ENCODE measurements at regions not wholly inside any gene's neighbourhood (a gene's known extent, or its start where the extent isn't known, plus 50 kb on each side); places are given as distances from the start of the nearest gene placed in this dataset.

GRCh38 chr9:24041160-24041690 is 215.2 kb upstream of the ELAVL2 start:
- no peak for DNase-seq
- H3K9me3 ChIP-seq = peaks cover 0 to 13% (median 3%) of the 10 kb centered on the region in 8 donors
- no peaks in the 10 kb centered on the region for H3K36me3 ChIP-seq
- no peak for TF ChIP-seq POLR2AphosphoS5 (IDR thresholded peaks at IDR 0.05)
- TF ChIP-seq, protein P1, sequence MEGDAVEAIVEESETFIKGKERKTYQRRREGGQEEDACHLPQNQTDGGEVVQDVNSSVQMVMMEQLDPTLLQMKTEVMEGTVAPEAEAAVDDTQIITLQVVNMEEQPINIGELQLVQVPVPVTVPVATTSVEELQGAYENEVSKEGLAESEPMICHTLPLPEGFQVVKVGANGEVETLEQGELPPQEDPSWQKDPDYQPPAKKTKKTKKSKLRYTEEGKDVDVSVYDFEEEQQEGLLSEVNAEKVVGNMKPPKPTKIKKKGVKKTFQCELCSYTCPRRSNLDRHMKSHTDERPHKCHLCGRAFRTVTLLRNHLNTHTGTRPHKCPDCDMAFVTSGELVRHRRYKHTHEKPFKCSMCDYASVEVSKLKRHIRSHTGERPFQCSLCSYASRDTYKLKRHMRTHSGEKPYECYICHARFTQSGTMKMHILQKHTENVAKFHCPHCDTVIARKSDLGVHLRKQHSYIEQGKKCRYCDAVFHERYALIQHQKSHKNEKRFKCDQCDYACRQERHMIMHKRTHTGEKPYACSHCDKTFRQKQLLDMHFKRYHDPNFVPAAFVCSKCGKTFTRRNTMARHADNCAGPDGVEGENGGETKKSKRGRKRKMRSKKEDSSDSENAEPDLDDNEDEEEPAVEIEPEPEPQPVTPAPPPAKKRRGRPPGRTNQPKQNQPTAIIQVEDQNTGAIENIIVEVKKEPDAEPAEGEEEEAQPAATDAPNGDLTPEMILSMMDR (IDR thresholded peaks at IDR 0.05 in 8 of 11, conservative IDR thresholded peaks at IDR 0.05 in 3 of 11) = no peak
- no peak for TF ChIP-seq POLR2A (IDR thresholded peaks at IDR 0.05)
- H3K4me1 ChIP-seq = no peaks in the 10 kb centered on the region
- 53 to 73% (median 63%) methylated on average over 5 of the region's 5 CpGs for WGBS, 5 donors
- intact Hi-C loops (cut with DNase I; ENCODE audit: low total_unique reads) = no loop called here
- H3K27me3 ChIP-seq (replicated peaks in 1 of 7) = no peaks in the 10 kb centered on the region
- no peak overlapping the region for H3K4me3 ChIP-seq
- no peak overlapping the region for H3K27ac ChIP-seq

GRCh38 chr9:24036459-24036858 is 210.4 kb upstream of the ELAVL2 start:
- TF ChIP-seq POLR2AphosphoS5 (IDR thresholded peaks at IDR 0.05) (no peak), POLR2A (IDR thresholded peaks at IDR 0.05) (no peak)
- TF ChIP-seq, protein P1 (IDR thresholded peaks at IDR 0.05 in 8 of 11, conservative IDR thresholded peaks at IDR 0.05 in 3 of 11) = no peak
- no peak for DNase-seq
- H3K27ac ChIP-seq = no peak overlapping the region
- no peaks in the 10 kb centered on the region for H3K27me3 ChIP-seq (replicated peaks in 1 of 7)
- H3K36me3 ChIP-seq = no peaks in the 10 kb centered on the region
- intact Hi-C loops (cut with DNase I; ENCODE audit: low total_unique reads) = no loop called here
- no peaks in the 10 kb centered on the region for H3K4me1 ChIP-seq
- H3K9me3 ChIP-seq = peaks cover 0 to 10% (median 0%) of the 10 kb centered on the region in 8 donors
- no peak overlapping the region for H3K4me3 ChIP-seq
- 60 to 73% (median 72%) methylated on average over 3 of the region's 3 CpGs for WGBS, 5 donors

DNA sequence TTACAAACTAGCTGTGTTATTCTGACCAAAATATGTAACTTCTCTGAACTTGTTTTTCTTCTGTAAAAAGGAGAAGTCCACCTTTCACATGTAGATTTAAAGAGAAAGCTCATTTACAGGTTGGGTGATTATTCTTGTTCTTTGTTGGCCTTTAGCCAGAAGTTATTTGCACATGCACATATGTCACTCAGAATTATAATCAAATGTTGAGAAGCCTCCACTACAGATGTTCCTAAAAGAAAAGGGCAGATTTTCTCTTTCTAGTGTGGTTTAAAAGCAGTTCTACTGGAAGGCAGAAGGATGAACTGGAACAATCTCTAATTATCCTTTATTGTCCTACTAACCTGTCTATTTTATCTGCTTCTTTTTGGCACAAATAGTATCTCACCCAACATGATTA is 209.8 kb upstream of the ELAVL2 start:
- Histone ChIP-seq H3K4me1 (no peaks in the 10 kb centered on the region), H3K4me3 (no peak overlapping the region), H3K36me3 (no peaks in the 10 kb centered on the region), H3K9me3 (peaks cover 0 to 12% (median 2%) of the 10 kb centered on the region in 8 donors), H3K27ac (no peak overlapping the region), H3K27me3 (replicated peaks in 1 of 7) (no peaks in the 10 kb centered on the region)
- no peak for TF ChIP-seq POLR2AphosphoS5 (IDR thresholded peaks at IDR 0.05)
- TF ChIP-seq, protein P1 (IDR thresholded peaks at IDR 0.05 in 8 of 11, conservative IDR thresholded peaks at IDR 0.05 in 3 of 11) = no peak
- TF ChIP-seq POLR2A (IDR thresholded peaks at IDR 0.05) = no peak
- no peak for DNase-seq
- intact Hi-C loops (cut with DNase I; ENCODE audit: low total_unique reads) = no loop called here

DNA sequence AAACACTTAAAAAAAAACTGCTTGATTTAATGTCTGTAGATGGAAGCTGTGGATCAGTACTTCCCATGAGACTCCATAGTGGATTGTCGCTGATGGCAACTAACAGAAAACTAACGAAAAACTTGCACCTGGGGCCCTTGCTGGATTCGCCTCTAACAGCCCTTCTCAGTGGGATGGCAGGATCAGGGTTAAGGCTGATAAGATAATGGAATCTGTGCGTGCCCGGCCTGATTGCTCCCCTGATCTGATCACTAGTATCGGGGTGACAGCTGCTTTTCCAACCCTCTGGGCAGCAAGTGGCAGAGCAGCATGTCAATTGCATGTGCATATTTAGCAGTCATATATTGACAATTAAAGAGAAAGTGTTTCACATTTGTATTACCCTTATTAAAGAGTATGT is 185.8 kb upstream of the ELAVL2 start:
- H3K27me3 ChIP-seq (replicated peaks in 1 of 7) = no peaks in the 10 kb centered on the region
- 83 to 87% (median 86%) methylated on average over 6 of the region's 6 CpGs for WGBS, 5 donors
- intact Hi-C loops (cut with DNase I; ENCODE audit: low total_unique reads) = no loop called here
- no peak for DNase-seq
- TF ChIP-seq, protein P1 (IDR thresholded peaks at IDR 0.05 in 8 of 11, conservative IDR thresholded peaks at IDR 0.05 in 3 of 11) = no peak
- TF ChIP-seq POLR2A (IDR thresholded peaks at IDR 0.05) (no peak), POLR2AphosphoS5 (IDR thresholded peaks at IDR 0.05) (no peak)
- no peaks in the 10 kb centered on the region for H3K4me1 ChIP-seq
- no peak overlapping the region for H3K4me3 ChIP-seq
- no peaks in the 10 kb centered on the region for H3K36me3 ChIP-seq
- H3K27ac ChIP-seq = no peak overlapping the region
- H3K9me3 ChIP-seq = peaks cover 0 to 28% (median 10%) of the 10 kb centered on the region in 8 donors
